ENCODE measurements at regions not wholly inside any gene's neighbourhood (a gene's known extent, or its start where the extent isn't known, plus 50 kb on each side); places are given as distances from the start of the nearest gene placed in this dataset.
A peak's percentile ranks its signal among the peaks of the same experiment; 100 is the strongest.
"Not testable (repeated sequence)": the region's sequence is repeated elsewhere in the genome, so short reads cannot be mapped to it uniquely, and the experiment has no call there.

GRCh38 chr20:16821211-16822089 lies 73.3 kb downstream of the OTOR start:
- Mint-ChIP-seq H3K4me1 (ENCODE audit: low read depth) (no peaks in the 10 kb centered on the region), H3K36me3 (ENCODE audit: low read depth) (no peaks in the 10 kb centered on the region), H3K27ac (no peak overlapping the region), H3K27me3 (ENCODE audit: insufficient read depth) (no peaks in the 10 kb centered on the region), H3K4me3 (no peak overlapping the region), H3K9me3 (no peaks in the 10 kb centered on the region)
- DNase-seq = peak; percentile 7
- TF ChIP-seq CTCF (IDR thresholded peaks at IDR 0.05) = peak; percentile 93

GRCh38 chr20:16824664-16825063 lies 76.5 kb downstream of the OTOR start:
- no peak for TF ChIP-seq CTCF (IDR thresholded peaks at IDR 0.05)
- Mint-ChIP-seq H3K36me3 (ENCODE audit: low read depth) (no peaks in the 10 kb centered on the region), H3K27ac (no peak overlapping the region), H3K4me3 (no peak overlapping the region), H3K9me3 (no peaks in the 10 kb centered on the region), H3K4me1 (ENCODE audit: low read depth) (no peaks in the 10 kb centered on the region), H3K27me3 (ENCODE audit: insufficient read depth) (no peaks in the 10 kb centered on the region; the same call in 1 of the 2 replicates)
- DNase-seq = no peak

- TF ChIP-seq CTCF (IDR thresholded peaks at IDR 0.05) = no peak
- no peak overlapping the region for H3K4me3 Mint-ChIP-seq
- no peaks in the 10 kb centered on the region; the same call in 1 of the 2 replicates for H3K27me3 Mint-ChIP-seq (ENCODE audit: insufficient read depth)
- H3K4me1 Mint-ChIP-seq (ENCODE audit: low read depth) = no peaks in the 10 kb centered on the region
- no peaks in the 10 kb centered on the region for H3K36me3 Mint-ChIP-seq (ENCODE audit: low read depth)
- no peak overlapping the region for H3K27ac Mint-ChIP-seq
- DNase-seq = no peak
- no peaks in the 10 kb centered on the region for H3K9me3 Mint-ChIP-seq
These were observed 80.6 kb downstream of the OTOR start for GRCh38 chr20:16828666-16829305.

- not testable (repeated sequence) for H3K4me3 Mint-ChIP-seq; DNase-seq; H3K4me1 Mint-ChIP-seq (ENCODE audit: low read depth); H3K36me3 Mint-ChIP-seq (ENCODE audit: low read depth); H3K27me3 Mint-ChIP-seq (ENCODE audit: insufficient read depth); H3K27ac Mint-ChIP-seq
- peaks cover 22% of the 10 kb centered on the region for H3K9me3 Mint-ChIP-seq
These were observed 87.5 kb downstream of the OTOR start for GRCh38 chr20:16835690-16836089.

- no peak for DNase-seq
- no peaks in the 10 kb centered on the region for H3K4me1 Mint-ChIP-seq (ENCODE audit: low read depth)
- no peaks in the 10 kb centered on the region for H3K36me3 Mint-ChIP-seq (ENCODE audit: low read depth)
- no peak for TF ChIP-seq CTCF (IDR thresholded peaks at IDR 0.05)
- no peak overlapping the region for H3K4me3 Mint-ChIP-seq
- no peaks in the 10 kb centered on the region for H3K27me3 Mint-ChIP-seq (ENCODE audit: insufficient read depth)
- peaks cover 41% of the 10 kb centered on the region for H3K9me3 Mint-ChIP-seq
- H3K27ac Mint-ChIP-seq = no peak overlapping the region
These were observed 94.4 kb downstream of the OTOR start for GRCh38 chr20:16842486-16843120.

- H3K4me3 Mint-ChIP-seq = no peak overlapping the region
- H3K4me1 Mint-ChIP-seq (ENCODE audit: low read depth) = no peaks in the 10 kb centered on the region
- no peak overlapping the region for H3K27ac Mint-ChIP-seq
- H3K9me3 Mint-ChIP-seq = peaks cover 37% of the 10 kb centered on the region
- no peak for DNase-seq
- no peaks in the 10 kb centered on the region for H3K36me3 Mint-ChIP-seq (ENCODE audit: low read depth)
- TF ChIP-seq CTCF (IDR thresholded peaks at IDR 0.05) = no peak
- H3K27me3 Mint-ChIP-seq (ENCODE audit: insufficient read depth) = no peaks in the 10 kb centered on the region
These were observed 96.2 kb downstream of the OTOR start for GRCh38 chr20:16844406-16844805.

Data from HFFc6 (cell line).